Ovary (tissue), 3 donors: ENCODE measurements at regions not wholly inside any gene's neighbourhood (a gene's known extent, or its start where the extent isn't known, plus 50 kb on each side); places are given as distances from the start of the nearest gene placed in this dataset.

ENCODE experiments used
- EP300 ChIP-seq: sonication (generic); formaldehyde crosslinking; IDR thresholded peaks from one replicate; pipeline ENCODE4 v1.6.1; 2017; ENCODE audit warnings: antibody characterized with exemption
- POLR2A ChIP-seq: fragments of 450-650 bp; IDR thresholded peaks from one replicate; pipeline ENCODE4 v1.6.1; 2017; ENCODE audit warnings: antibody characterized with exemption, mild to moderate bottlenecking, moderate library complexity
- TF ChIP-seq, protein P1 (sequence below), 3 donors: fragments of 450-650 bp in 2 of 3; fragments of 200-600 bp in 1 of 3; IDR thresholded peaks; one replicate each; pipeline versions ENCODE4 v1.5.1 to v1.8.0; 2016 to 2022; ENCODE audit warnings: antibody characterized with exemption in 3 of 3, mild to moderate bottlenecking in 1 of 3
- donor health status: DM: no; HTN: no; CAD: no.

DNA sequence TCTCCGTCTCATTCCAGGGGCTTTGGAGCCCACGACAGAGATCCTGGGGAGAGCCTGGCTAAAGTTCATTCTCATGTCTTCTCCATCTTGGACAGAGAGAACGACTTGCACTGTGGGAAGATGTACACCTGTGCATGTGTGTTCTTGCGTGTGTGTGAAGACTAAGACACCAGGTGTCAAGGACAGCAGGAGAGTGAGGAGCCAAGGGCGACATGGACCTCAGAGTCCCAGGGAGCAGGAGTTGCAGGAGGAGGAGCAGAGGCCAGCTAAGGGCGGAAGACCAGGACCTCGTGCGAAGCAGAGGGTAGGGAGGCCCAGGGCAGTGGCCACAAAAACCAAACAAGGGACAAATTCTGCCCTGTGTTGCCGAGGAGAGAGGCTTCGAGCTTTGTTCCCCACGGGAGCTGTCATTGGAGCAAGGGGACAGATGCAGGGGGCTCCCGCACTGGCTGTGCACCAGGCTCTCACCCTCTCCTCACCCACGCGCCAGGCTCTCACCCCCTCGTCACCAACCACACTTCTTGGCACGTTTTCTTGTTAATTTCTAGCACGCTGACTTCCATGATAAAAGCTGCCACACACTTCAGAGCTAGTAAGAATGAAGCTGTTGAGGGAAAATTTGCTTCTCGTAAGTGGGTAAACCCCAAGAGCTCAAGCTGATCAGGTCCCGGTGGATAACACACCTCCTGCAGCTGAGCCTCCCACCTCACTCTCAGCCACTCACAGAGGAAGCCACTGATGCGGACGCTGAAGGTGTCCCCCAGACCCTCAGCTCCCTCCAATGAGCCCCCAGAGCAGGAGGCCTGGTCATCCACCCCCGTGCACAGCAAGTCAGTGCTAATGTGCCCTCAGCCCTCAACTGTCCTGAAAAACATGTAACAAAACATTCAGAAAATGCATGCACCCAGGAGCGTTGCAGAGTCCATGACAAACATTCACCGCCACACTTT lies 62.6 kb downstream of the DLL1 start:
- TF ChIP-seq POLR2A: no peak
- TF ChIP-seq, protein P1, sequence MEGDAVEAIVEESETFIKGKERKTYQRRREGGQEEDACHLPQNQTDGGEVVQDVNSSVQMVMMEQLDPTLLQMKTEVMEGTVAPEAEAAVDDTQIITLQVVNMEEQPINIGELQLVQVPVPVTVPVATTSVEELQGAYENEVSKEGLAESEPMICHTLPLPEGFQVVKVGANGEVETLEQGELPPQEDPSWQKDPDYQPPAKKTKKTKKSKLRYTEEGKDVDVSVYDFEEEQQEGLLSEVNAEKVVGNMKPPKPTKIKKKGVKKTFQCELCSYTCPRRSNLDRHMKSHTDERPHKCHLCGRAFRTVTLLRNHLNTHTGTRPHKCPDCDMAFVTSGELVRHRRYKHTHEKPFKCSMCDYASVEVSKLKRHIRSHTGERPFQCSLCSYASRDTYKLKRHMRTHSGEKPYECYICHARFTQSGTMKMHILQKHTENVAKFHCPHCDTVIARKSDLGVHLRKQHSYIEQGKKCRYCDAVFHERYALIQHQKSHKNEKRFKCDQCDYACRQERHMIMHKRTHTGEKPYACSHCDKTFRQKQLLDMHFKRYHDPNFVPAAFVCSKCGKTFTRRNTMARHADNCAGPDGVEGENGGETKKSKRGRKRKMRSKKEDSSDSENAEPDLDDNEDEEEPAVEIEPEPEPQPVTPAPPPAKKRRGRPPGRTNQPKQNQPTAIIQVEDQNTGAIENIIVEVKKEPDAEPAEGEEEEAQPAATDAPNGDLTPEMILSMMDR (IDR thresholded peaks at IDR 0.05): no peak
- no peak for TF ChIP-seq EP300
